GM12878 (cell line): ENCODE measurements at regions not wholly inside any gene's neighbourhood (a gene's known extent, or its start where the extent isn't known, plus 50 kb on each side); places are given as distances from the start of the nearest gene placed in this dataset.

Experiments used
- CBFB ChIP-seq: IDR thresholded peaks from 2 replicates; pipeline ENCODE4 v1.6.1; 2016; ENCODE audit warnings: antibody characterized with exemption, low read depth
- HCFC1 ChIP-seq: fragments of 150-350 bp; IDR thresholded peaks from 2 replicates; pipeline ENCODE4 v1.6.1; 2014; ENCODE audit warnings: low read length
- NFYA ChIP-seq: IDR thresholded peaks from 2 replicates; pipeline ENCODE4 v1.6.1; 2011; ENCODE audit warnings: low read depth, mild to moderate bottlenecking, low read length, improper control_type of control experiment, borderline replicate concordance
- POU2F2 ChIP-seq: IDR thresholded peaks from 3 replicates; pipeline ENCODE4 v1.6.1; 2011; ENCODE audit warnings: low read depth, mild to moderate bottlenecking, low read length, borderline replicate concordance
- SIX5 ChIP-seq: IDR thresholded peaks from 2 replicates; pipeline ENCODE4 v1.6.1; 2011; ENCODE audit warnings: mild to moderate bottlenecking, low read depth, low read length, moderate library complexity; ENCODE audit not compliant: severe bottlenecking
- SP1 ChIP-seq: IDR thresholded peaks from one replicate; pipeline ENCODE4 v1.6.1; 2011; ENCODE audit warnings: low read depth, low read length

- no peak for TF ChIP-seq SP1
- TF ChIP-seq CBFB = no peak
- TF ChIP-seq HCFC1 = no peak
- no peak for TF ChIP-seq SIX5
- TF ChIP-seq POU2F2 = no peak
- no peak for TF ChIP-seq NFYA
Observed at GRCh38 chr2:183925281-183925680, 673.0 kb upstream of the ZNF804A start.
